ENCODE measurements at regions not wholly inside any gene's neighbourhood (a gene's known extent, or its start where the extent isn't known, plus 50 kb on each side); places are given as distances from the start of the nearest gene placed in this dataset.

DNA sequence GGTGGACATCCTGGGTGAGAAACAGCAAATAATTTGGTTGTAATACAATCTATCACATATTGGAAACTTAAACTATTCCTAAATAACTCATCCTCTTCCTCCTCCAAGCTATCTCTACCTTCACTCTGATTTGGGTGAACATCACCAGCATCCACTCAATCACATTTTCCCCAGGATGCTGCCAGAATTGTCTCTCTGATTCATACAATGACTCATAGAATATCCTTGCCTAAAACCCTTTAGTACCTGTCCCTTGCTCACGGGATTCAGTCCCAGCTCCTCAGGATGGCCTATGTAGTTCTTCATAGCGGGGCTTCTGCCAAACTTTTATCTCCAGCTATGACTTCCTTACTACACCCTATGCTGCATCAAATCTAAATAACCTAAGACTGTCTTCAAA, 146.8 kb downstream of the EMP1 start:
- DNase-seq (ENCODE audit: low read depth), result no peak
- TF ChIP-seq, protein P1, sequence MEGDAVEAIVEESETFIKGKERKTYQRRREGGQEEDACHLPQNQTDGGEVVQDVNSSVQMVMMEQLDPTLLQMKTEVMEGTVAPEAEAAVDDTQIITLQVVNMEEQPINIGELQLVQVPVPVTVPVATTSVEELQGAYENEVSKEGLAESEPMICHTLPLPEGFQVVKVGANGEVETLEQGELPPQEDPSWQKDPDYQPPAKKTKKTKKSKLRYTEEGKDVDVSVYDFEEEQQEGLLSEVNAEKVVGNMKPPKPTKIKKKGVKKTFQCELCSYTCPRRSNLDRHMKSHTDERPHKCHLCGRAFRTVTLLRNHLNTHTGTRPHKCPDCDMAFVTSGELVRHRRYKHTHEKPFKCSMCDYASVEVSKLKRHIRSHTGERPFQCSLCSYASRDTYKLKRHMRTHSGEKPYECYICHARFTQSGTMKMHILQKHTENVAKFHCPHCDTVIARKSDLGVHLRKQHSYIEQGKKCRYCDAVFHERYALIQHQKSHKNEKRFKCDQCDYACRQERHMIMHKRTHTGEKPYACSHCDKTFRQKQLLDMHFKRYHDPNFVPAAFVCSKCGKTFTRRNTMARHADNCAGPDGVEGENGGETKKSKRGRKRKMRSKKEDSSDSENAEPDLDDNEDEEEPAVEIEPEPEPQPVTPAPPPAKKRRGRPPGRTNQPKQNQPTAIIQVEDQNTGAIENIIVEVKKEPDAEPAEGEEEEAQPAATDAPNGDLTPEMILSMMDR (IDR thresholded peaks at IDR 0.05; ENCODE audit: insufficient read depth, low read depth, low read length, missing control alignments), result no peak
- H3K4me3 ChIP-seq (ENCODE audit: low read depth, low read length), result no peak overlapping the region

DNA sequence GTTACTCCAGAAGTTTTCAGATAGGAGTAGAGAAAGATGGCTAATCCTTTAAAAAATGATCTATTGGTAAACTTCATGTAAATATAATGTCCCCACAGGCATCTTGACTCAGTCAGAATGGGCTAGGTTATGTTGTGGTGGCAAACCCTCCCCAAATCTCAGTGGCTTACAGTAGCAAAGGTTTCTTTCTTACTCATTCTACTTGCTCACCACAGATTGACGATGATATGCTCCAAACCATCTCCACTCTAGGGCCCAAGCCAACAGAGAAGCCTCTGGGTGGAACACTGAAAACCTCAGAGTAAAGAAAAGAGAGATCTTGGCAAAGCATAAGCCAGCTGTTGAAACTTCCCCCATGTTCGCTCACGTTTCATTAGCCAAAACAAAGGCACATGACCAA, 146.4 kb downstream of the EMP1 start:
- TF ChIP-seq, protein P1 (IDR thresholded peaks at IDR 0.05; ENCODE audit: insufficient read depth, low read depth, low read length, missing control alignments), result no peak
- DNase-seq (ENCODE audit: low read depth), result peak; percentile 23
- H3K4me3 ChIP-seq (ENCODE audit: low read depth, low read length), result no peak overlapping the region

DNA sequence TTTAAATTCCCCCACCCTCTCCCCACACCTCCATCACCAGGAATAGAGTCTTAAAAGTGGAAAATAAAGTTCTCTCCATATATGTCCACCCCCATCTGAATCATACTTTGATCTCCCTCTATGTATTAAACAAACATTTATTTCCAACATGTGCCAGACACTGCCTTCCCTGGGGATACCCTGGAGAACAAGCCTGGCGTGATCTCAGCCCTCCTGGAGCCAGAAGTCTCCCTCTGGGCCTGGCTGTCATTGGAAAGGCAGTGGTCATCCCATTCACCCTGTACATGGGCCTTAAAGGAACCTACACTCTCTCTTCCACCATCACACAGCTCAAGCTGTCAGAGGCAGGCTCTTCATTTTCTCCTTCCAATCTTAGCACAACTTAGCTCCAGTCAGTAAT, 143.6 kb downstream of the EMP1 start:
- TF ChIP-seq, protein P1 (IDR thresholded peaks at IDR 0.05; ENCODE audit: insufficient read depth, low read depth, low read length, missing control alignments), result no peak
- no peak overlapping the region for H3K4me3 ChIP-seq (ENCODE audit: low read depth, low read length)
- no peak for DNase-seq (ENCODE audit: low read depth)

DNA sequence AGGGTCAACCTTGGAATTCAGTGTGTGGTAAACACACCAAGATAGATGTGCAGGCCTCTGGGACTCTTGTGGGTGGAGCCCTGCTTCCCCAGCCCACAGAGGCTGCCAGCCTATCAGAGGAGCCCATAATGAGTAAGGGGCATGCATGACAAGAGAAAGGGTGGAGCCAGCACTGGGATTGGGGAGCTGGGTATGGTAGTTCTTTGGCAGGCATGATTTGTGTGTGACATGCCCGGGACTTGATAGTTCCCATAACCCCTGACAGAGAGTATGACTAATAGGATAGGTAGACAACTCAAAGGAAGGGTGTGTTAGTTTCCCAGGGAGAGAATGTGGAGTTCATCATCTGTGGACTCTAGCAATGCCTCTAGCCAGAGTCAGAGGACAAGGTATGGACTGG, 143.0 kb downstream of the EMP1 start:
- TF ChIP-seq, protein P1 (IDR thresholded peaks at IDR 0.05; ENCODE audit: insufficient read depth, low read depth, low read length, missing control alignments), result no peak
- H3K4me3 ChIP-seq (ENCODE audit: low read depth, low read length), result no peak overlapping the region
- DNase-seq (ENCODE audit: low read depth), result no peak

DNA sequence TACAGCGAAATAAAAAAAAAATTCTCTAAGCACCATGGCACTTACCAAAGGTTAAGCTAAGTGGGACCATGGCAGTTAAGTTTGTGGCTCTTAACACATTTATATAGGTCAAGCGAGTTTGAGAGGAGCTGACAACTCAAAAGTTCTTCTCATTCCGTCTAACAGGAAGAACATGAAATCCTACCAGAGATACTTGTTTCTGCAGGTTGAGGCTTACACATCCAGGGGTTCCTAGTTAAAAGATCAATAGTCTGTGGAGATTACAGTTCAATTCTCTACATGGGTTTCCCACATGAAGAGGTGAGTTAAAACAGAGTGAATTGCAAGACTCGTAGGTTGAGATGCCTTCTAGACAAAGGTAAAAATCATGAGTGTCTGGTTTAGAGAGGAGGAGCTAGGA, 142.6 kb downstream of the EMP1 start:
- TF ChIP-seq, protein P1 (IDR thresholded peaks at IDR 0.05; ENCODE audit: insufficient read depth, low read depth, low read length, missing control alignments), result no peak
- no peak overlapping the region for H3K4me3 ChIP-seq (ENCODE audit: low read depth, low read length)
- no peak for DNase-seq (ENCODE audit: low read depth)

DNA sequence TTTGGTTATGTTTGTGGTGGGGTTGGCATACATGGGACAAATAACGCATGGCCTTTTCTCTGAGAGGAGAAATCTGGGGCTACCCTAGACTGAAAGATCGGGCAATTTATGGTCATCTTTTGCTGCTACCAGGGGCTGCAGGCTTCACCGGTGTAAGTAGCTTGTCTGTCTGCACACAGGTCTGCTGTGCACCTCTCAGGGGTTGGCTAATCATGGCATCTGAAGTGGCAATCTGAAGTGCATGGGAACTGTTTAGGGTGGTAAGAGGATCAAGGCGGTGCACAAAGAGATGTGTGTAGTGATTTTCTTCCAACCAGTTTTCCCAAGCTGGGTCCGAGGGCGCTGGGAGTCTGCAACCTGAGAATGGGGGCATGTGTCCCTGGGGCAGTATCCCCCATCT, 141.3 kb downstream of the EMP1 start:
- no peak overlapping the region for H3K4me3 ChIP-seq (ENCODE audit: low read depth, low read length)
- DNase-seq (ENCODE audit: low read depth), result no peak
- TF ChIP-seq, protein P1 (IDR thresholded peaks at IDR 0.05; ENCODE audit: insufficient read depth, low read depth, low read length, missing control alignments), result no peak

DNA sequence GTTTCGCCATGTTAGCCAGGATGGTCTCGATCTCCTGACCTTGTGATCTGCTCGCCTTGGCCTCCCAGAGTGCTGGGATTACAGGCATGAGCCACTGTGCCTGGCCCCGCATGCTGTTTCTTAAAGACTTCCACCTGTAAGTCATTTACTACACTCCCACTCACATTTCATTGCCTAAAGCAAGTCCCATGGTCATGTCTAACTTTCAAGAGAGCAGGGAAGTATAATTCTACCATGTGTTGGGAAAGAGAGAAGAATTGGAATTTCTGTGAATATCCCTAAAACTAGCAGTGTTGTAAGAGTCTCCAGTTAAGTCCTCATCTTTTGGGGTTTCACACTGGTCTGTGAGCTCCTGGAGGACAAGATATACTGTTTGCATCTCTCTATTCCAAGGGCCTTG, 139.7 kb downstream of the EMP1 start:
- no peak overlapping the region for H3K4me3 ChIP-seq (ENCODE audit: low read depth, low read length)
- TF ChIP-seq, protein P1 (IDR thresholded peaks at IDR 0.05; ENCODE audit: insufficient read depth, low read depth, low read length, missing control alignments), result no peak
- no peak for DNase-seq (ENCODE audit: low read depth)
